H1 (cell line): ENCODE measurements at regions not wholly inside any gene's neighbourhood (a gene's known extent, or its start where the extent isn't known, plus 50 kb on each side); places are given as distances from the start of the nearest gene placed in this dataset.

ENCODE experiments used
- CTCF ChIA-PET: fragments of 300-600 bp; sonication (Branson Sonifier 250); formaldehyde crosslinking; loops from one replicate; lab custom pipeline; 2021; ENCODE audit not compliant: partially characterized antibody; lab: Charles Lee
- POLR2A ChIA-PET: fragments of 300-600 bp; sonication (Branson Sonifier 250); formaldehyde crosslinking; loops from one replicate; lab custom pipeline; 2021; ENCODE audit warnings: inconsistent platforms; ENCODE audit not compliant: partially characterized antibody; lab: Charles Lee
- DNase-seq, 2 experiments: peaks; one replicate each; pipeline versions ENCODE4 v3.0.0 to v3.0.0-alpha.2; 2010 to 2022; ENCODE audit warnings: low spot score in 2 of 2, low read depth in 1 of 2, mixed read lengths in 1 of 2
- FAIRE-seq: peaks from 2 replicates; lab custom pipeline; 2011; peaks lifted over from hg19 to GRCh38; lab: Jason Lieb, UNC
- H2AFZ ChIP-seq: 2 replicates; pipeline ENCODE4 v1.8.1; 2012; ENCODE audit warnings: low read length, inconsistent platforms
- H2AK5ac ChIP-seq: 2 replicates; pipeline ENCODE4 v1.6.1; 2013; ENCODE audit warnings: low read depth, low read length
- H2BK120ac ChIP-seq: replicated peaks from 2 replicates; pipeline ENCODE3; 2013; ENCODE audit warnings: low read depth, low read length, inconsistent platforms
- H2BK12ac ChIP-seq: 2 replicates; pipeline ENCODE4 v1.6.1; 2013; ENCODE audit warnings: low read depth, low read length
- H2BK15ac ChIP-seq: 2 replicates; pipeline ENCODE4 v1.6.1; 2013; ENCODE audit warnings: low read length
- H2BK20ac ChIP-seq: 2 replicates; pipeline ENCODE4 v1.6.1; 2013; ENCODE audit warnings: low read length
- H2BK5ac ChIP-seq: 2 replicates; pipeline ENCODE4 v1.6.1; 2013; ENCODE audit warnings: low read depth, low read length
- H3K14ac ChIP-seq: 2 replicates; pipeline ENCODE4 v1.6.1; 2013; ENCODE audit warnings: inconsistent platforms; ENCODE audit not compliant: insufficient read length
- H3K18ac ChIP-seq: 2 replicates; pipeline ENCODE4 v1.6.1; 2013; ENCODE audit warnings: low read length; ENCODE audit errors: extremely low read depth
- H3K23ac ChIP-seq: 2 replicates; pipeline ENCODE4 v1.6.1; 2013; ENCODE audit warnings: inconsistent platforms; ENCODE audit not compliant: insufficient read length
- H3K23me2 ChIP-seq: 2 replicates; pipeline ENCODE4 v1.6.1; 2013; ENCODE audit warnings: low read depth, low read length
- H3K27ac ChIP-seq: 2 replicates; pipeline ENCODE4 v1.6.1; 2011; ENCODE audit warnings: low read depth, low read length, inconsistent platforms
- H3K27me3 ChIP-seq, 4 experiments: replicated peaks in 1 of 4; 1 replicate in 1 of 4; 2 replicates in 3 of 4; pipeline versions ENCODE4 v1.6.1 to v1.8.1; 2011 to 2013; ENCODE audit warnings: low read length in 3 of 4, mild to moderate bottlenecking in 3 of 4, inconsistent platforms in 2 of 4, mixed read lengths in 2 of 4, moderate library complexity in 1 of 4; ENCODE audit not compliant: control insufficient read depth in 3 of 4, insufficient read depth in 3 of 4; ENCODE audit errors: extremely low read depth in 1 of 4
- H3K36me3 ChIP-seq, 4 experiments: 2 replicates each; pipeline versions ENCODE4 v1.6.1 to v1.8.1; 2011 to 2013; ENCODE audit warnings: mild to moderate bottlenecking in 4 of 4, low read length in 3 of 4, moderate library complexity in 2 of 4, control low read depth in 1 of 4, inconsistent platforms in 1 of 4; ENCODE audit not compliant: insufficient read depth in 4 of 4, control insufficient read depth in 2 of 4
- H3K4ac ChIP-seq: replicated peaks from 2 replicates; pipeline ENCODE3; 2013; ENCODE audit warnings: low read length, low read depth, mixed read lengths, inconsistent platforms; ENCODE audit not compliant: insufficient read length
- H3K4me1 ChIP-seq, 4 experiments: replicated peaks in 1 of 4; 1 replicate in 1 of 4; 2 replicates in 3 of 4; pipeline versions ENCODE4 v1.6.1 to v1.8.1; 2011 to 2013; ENCODE audit warnings: low read length in 3 of 4, inconsistent platforms in 2 of 4, mixed read lengths in 1 of 4; ENCODE audit not compliant: insufficient read depth in 4 of 4, control insufficient read depth in 3 of 4
- H3K4me2 ChIP-seq, 2 experiments: 2 replicates each; pipeline versions ENCODE4 v1.6.1 to v1.8.1; 2011 to 2013; ENCODE audit warnings: low read depth in 2 of 2, low read length in 2 of 2, control low read depth in 1 of 2, inconsistent platforms in 1 of 2, mild to moderate bottlenecking in 1 of 2; ENCODE audit not compliant: insufficient read depth in 1 of 2
- H3K4me3 ChIP-seq, 4 experiments: fragments of 200-600, 300-600 bp in 1 of 4; sonication (generic), shearing (Covaris generic), sonication (Bioruptor Twin) in 1 of 4; 2 replicates each; pipeline versions ENCODE4 v1.5.1 to v1.8.1; 2011 to 2016; ENCODE audit warnings: low read length in 4 of 4, low read depth in 3 of 4, control low read depth in 2 of 4, inconsistent platforms in 2 of 4, mild to moderate bottlenecking in 2 of 4, mixed read lengths in 1 of 4, moderate library complexity in 1 of 4; ENCODE audit not compliant: insufficient read depth in 2 of 4; ENCODE audit errors: extremely low read depth in 1 of 4
- H3K56ac ChIP-seq: replicated peaks from 2 replicates; pipeline ENCODE3; 2013; ENCODE audit warnings: low read depth, mild to moderate bottlenecking, mixed read lengths, low read length, inconsistent platforms; ENCODE audit not compliant: insufficient read length
- H3K79me1 ChIP-seq: 2 replicates; pipeline ENCODE4 v1.6.1; 2013; ENCODE audit warnings: low read depth, low read length, control low read depth
- H3K79me2 ChIP-seq, 2 experiments: 2 replicates each; pipeline versions ENCODE4 v1.6.1 to v1.8.1; 2012 to 2013; ENCODE audit warnings: low read length in 2 of 2, mild to moderate bottlenecking in 2 of 2, inconsistent platforms in 1 of 2; ENCODE audit not compliant: insufficient read depth in 2 of 2, control insufficient read depth in 1 of 2
- H3K9ac ChIP-seq, 4 experiments: replicated peaks in 1 of 4; 1 replicate in 1 of 4; 2 replicates in 3 of 4; pipeline versions ENCODE4 v1.6.1 to v1.8.1; 2011 to 2013; ENCODE audit warnings: low read depth in 3 of 4, low read length in 3 of 4, control low read depth in 2 of 4, mild to moderate bottlenecking in 2 of 4, moderate library complexity in 2 of 4, inconsistent platforms in 1 of 4; ENCODE audit errors: extremely low read depth in 1 of 4
- H3K9me3 ChIP-seq, 2 experiments: 2 replicates each; pipeline versions ENCODE4 v1.6.1 to v1.8.1; 2012 to 2013; ENCODE audit warnings: mild to moderate bottlenecking in 2 of 2, moderate library complexity in 2 of 2, control low read depth in 1 of 2, inconsistent platforms in 1 of 2, low read depth in 1 of 2, low read length in 1 of 2, mixed read lengths in 1 of 2; ENCODE audit not compliant: insufficient read depth in 2 of 2
- H4K20me1 ChIP-seq, 2 experiments: replicated peaks in 1 of 2; 2 replicates each; pipeline versions ENCODE3 to v1.8.1; 2011 to 2013; ENCODE audit warnings: inconsistent platforms in 2 of 2, low read length in 2 of 2, mild to moderate bottlenecking in 1 of 2; ENCODE audit not compliant: insufficient read depth in 2 of 2, control insufficient read depth in 1 of 2
- H4K5ac ChIP-seq: 2 replicates; pipeline ENCODE4 v1.6.1; 2013; ENCODE audit warnings: low read length, low read depth, mixed read lengths, inconsistent platforms; ENCODE audit not compliant: insufficient read length
- H4K8ac ChIP-seq: 2 replicates; pipeline ENCODE4 v1.8.0; 2013; ENCODE audit warnings: mild to moderate bottlenecking, moderate library complexity, low read length, inconsistent platforms; ENCODE audit not compliant: insufficient read depth; ENCODE audit errors: extremely low read depth
- H4K91ac ChIP-seq: replicated peaks from 2 replicates; pipeline ENCODE3; 2013; ENCODE audit warnings: low read length, mixed read lengths, inconsistent platforms; ENCODE audit not compliant: insufficient read length
- CTBP2 ChIP-seq: IDR thresholded peaks from 2 replicates; pipeline ENCODE4 v1.7.0; 2011; ENCODE audit warnings: borderline replicate concordance, mild to moderate bottlenecking, moderate library complexity, mixed read lengths, low read length; ENCODE audit not compliant: insufficient read depth, insufficient read length
- CTCF ChIP-seq, 3 experiments: IDR thresholded peaks; 1 replicate in 2 of 3; 2 replicates in 1 of 3; pipeline versions ENCODE4 v1.5.1 to v1.6.1; 2011; ENCODE audit warnings: low read length in 3 of 3, mild to moderate bottlenecking in 3 of 3, inconsistent platforms in 2 of 3, low read depth in 1 of 3, moderate library complexity in 1 of 3; ENCODE audit not compliant: insufficient read depth in 1 of 3; ENCODE audit errors: control extremely low read depth in 1 of 3
- GABPA ChIP-seq: IDR thresholded peaks from 2 replicates; pipeline ENCODE4 v1.6.1; 2011; ENCODE audit warnings: mild to moderate bottlenecking, low read length, moderate library complexity, borderline replicate concordance; ENCODE audit not compliant: insufficient read depth
- POU5F1 ChIP-seq: IDR thresholded peaks from 2 replicates; pipeline ENCODE4 v1.6.1; 2011; ENCODE audit warnings: low read depth, mild to moderate bottlenecking, low read length, moderate library complexity
- RXRA ChIP-seq: IDR thresholded peaks from 2 replicates; pipeline ENCODE4 v1.6.1; 2011; ENCODE audit warnings: low read depth, mild to moderate bottlenecking, low read length, moderate library complexity; ENCODE audit not compliant: insufficient read depth
- SIX5 ChIP-seq: IDR thresholded peaks from 2 replicates; pipeline ENCODE4 v1.6.1; 2011; ENCODE audit warnings: mild to moderate bottlenecking, low read depth, low read length
- SP4 ChIP-seq: IDR thresholded peaks from 2 replicates; pipeline ENCODE4 v1.6.1; 2012; ENCODE audit warnings: low read length, inconsistent platforms
- YY1 ChIP-seq: IDR thresholded peaks from 2 replicates; pipeline ENCODE4 v1.6.1; 2011; ENCODE audit warnings: low read depth, mild to moderate bottlenecking, low read length
- WGBS, 2 experiments: shearing (Covaris generic) in 1 of 2; methylation state at CpG; one replicate each; pipeline versions ENCODE4 v1.1.6 to v1.1.7; 2013 to 2015; ENCODE audit warnings: low lambda C conversion rate in 2 of 2, mixed read lengths in 2 of 2, inconsistent platforms in 1 of 2, low coverage in 1 of 2, missing lambda C conversion rate in 1 of 2; ENCODE audit not compliant: insufficient replicate concordance in 2 of 2, insufficient coverage in 1 of 2, insufficient read length in 1 of 2; ENCODE audit errors: extremely low coverage in 1 of 2, missing lambda C conversion rate in 1 of 2; 5-methylcytosine and 5-hydroxymethylcytosine counted together
- TF ChIP-seq, protein P1 (sequence below): IDR thresholded peaks from 2 replicates; pipeline ENCODE4 v1.6.1; 2012; ENCODE audit warnings: inconsistent platforms

DNA sequence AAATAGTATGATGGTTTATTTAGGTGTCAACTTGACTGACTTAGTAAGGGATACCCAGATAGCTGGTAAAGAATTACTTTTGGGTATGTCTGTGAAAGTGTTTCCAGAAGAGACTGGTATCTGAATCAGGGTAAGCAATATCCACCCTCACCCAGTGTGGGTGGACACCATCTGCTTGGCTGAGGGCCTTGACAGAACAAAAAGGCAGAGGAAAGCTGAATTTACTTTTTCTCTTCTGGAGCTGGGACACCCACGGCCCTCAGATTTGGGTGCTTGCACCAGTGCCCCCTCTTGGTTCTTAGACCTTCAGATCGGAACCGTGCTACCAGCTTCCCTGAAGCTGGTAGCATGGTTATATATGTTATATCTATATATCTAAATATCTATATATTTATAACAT, 489.5 kb upstream of the MPDZ start:
- FAIRE-seq, result no peak
- H3K27me3 ChIP-seq, result no peaks in the 10 kb centered on the region

More for the DNA sequence above, 489.5 kb upstream of the MPDZ start:
- no peak overlapping the region for H2BK15ac ChIP-seq
- POLR2A ChIA-PET, result no interaction called here
- TF ChIP-seq RXRA, result no peak
- TF ChIP-seq YY1, result no peak
- no peak for TF ChIP-seq SP4
- no peak for TF ChIP-seq SIX5
- no peak for TF ChIP-seq CTBP2
- no peak for TF ChIP-seq GABPA
- TF ChIP-seq, protein P1, sequence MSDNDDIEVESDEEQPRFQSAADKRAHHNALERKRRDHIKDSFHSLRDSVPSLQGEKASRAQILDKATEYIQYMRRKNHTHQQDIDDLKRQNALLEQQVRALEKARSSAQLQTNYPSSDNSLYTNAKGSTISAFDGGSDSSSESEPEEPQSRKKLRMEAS, result no peak
- no peak for TF ChIP-seq CTCF (IDR thresholded peaks at IDR 0.05; ENCODE audit: control extremely low read depth in 1 of 3, insufficient read depth in 1 of 3, low read depth in 1 of 3, low read length in 3 of 3)
- no peak for TF ChIP-seq POU5F1
- TF ChIP-seq, all 59 proteins: peak for 0
- no peak overlapping the region for H3K23ac ChIP-seq
- H4K91ac ChIP-seq, result no peak overlapping the region
- H3K4me1 ChIP-seq, result no peaks in the 10 kb centered on the region
- no peak overlapping the region for H2BK12ac ChIP-seq
- H3K56ac ChIP-seq, result no peak overlapping the region
- no peak overlapping the region for H4K5ac ChIP-seq
- H2AFZ ChIP-seq, result no peak overlapping the region
- no peak overlapping the region for H2BK5ac ChIP-seq
- H3K14ac ChIP-seq, result no peak overlapping the region
- H2BK20ac ChIP-seq, result no peak overlapping the region
- H3K4ac ChIP-seq, result no peak overlapping the region
- no peaks in the 10 kb centered on the region for H3K79me1 ChIP-seq
- H4K8ac ChIP-seq, result no peak overlapping the region
- WGBS, 2 experiments, result 95% methylated on average over 3 of the region's 3 CpGs; no CpG with 5 or more reads in 1 of the 2 experiments
- no peak overlapping the region for H2AK5ac ChIP-seq
- H3K27ac ChIP-seq, result no peak overlapping the region
- H2BK120ac ChIP-seq, result no peak overlapping the region
- H3K23me2 ChIP-seq, result no peaks in the 10 kb centered on the region
- no peak overlapping the region for H3K18ac ChIP-seq
- no peaks in the 10 kb centered on the region for H3K36me3 ChIP-seq
- H3K9me3 ChIP-seq, result no peaks in the 10 kb centered on the region
- no peak overlapping the region for H3K4me3 ChIP-seq
- no peak overlapping the region for H3K9ac ChIP-seq
- H4K20me1 ChIP-seq, result no peaks in the 10 kb centered on the region
- CTCF ChIA-PET, result interaction anchor here (0.7 to 1.0 kb wide), 2 partner anchors 111 to 146 kb away, joined by 3 to 4 read pairs; no protein-coding TSS in a partner anchor
- no peak for DNase-seq
- H3K79me2 ChIP-seq, result no peaks in the 10 kb centered on the region
- no peak overlapping the region for H3K4me2 ChIP-seq
